ENCODE measurements at regions not wholly inside any gene's neighbourhood (a gene's known extent, or its start where the extent isn't known, plus 50 kb on each side); places are given as distances from the start of the nearest gene placed in this dataset.
"Not testable (repeated sequence)": the region's sequence is repeated elsewhere in the genome, so short reads cannot be mapped to it uniquely, and the experiment has no call there.

DNA sequence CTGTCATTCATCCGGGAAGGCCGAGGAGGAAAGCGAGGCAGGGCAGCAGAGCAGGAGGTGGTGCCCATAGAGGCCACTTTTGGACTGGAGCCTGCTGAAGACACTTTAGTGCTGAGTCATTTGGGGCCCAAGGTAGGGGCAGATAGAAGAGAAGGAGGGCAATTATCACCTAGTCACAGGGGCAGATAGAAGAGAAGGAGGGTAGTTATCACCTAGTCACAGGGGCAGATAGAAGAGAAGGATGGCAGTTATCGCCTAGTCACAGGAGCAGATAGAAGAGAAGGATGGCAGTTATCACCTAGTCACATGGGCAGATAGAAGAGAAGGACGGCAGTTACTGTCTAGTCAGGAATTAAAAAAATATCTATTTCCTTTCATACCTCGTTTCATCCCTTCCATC lies 1372.6 kb downstream of the FOXD4L5 start:
- H3K27ac Mint-ChIP-seq; H3K9me3 Mint-ChIP-seq (ENCODE audit: low read depth); H3K4me3 Mint-ChIP-seq; H3K4me1 Mint-ChIP-seq (ENCODE audit: low read depth); H3K36me3 Mint-ChIP-seq; H3K27me3 Mint-ChIP-seq: not testable (repeated sequence)

- H3K4me1 Mint-ChIP-seq (ENCODE audit: low read depth); H3K27ac Mint-ChIP-seq; H3K36me3 Mint-ChIP-seq; H3K4me3 Mint-ChIP-seq; H3K27me3 Mint-ChIP-seq: not testable (repeated sequence)
- H3K9me3 Mint-ChIP-seq (ENCODE audit: low read depth) = peaks cover 12% of the 10 kb centered on the region
Measured at GRCh38 chr9:63909076-63909475, 1375.9 kb downstream of the FOXD4L5 start.

- not testable (repeated sequence) for H3K27ac Mint-ChIP-seq; H3K4me1 Mint-ChIP-seq (ENCODE audit: low read depth); H3K4me3 Mint-ChIP-seq; H3K36me3 Mint-ChIP-seq; H3K27me3 Mint-ChIP-seq
- H3K9me3 Mint-ChIP-seq (ENCODE audit: low read depth) = peaks cover 15% of the 10 kb centered on the region
Measured at GRCh38 chr9:63899637-63900190, 1385.3 kb downstream of the FOXD4L5 start.

DNA sequence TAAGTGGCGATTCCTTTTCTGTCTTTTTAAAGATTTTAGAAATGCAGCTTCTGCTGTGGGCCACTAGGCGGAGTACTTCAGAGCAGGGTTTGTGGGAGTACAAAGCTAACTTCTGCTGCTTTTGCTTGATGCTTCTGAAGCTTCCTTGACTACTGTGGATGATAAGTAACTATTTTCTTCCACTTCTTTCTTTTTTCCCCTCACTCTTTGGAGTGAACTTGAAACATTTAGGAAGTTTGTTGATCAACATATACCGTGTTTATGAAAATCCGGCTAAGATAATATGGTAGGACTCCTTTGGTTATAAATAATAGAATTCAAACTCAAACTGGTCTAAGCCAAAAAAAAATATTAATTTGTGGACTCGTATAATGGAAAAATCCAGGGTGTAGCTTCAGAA lies 1403.6 kb downstream of the FOXD4L5 start:
- not testable (repeated sequence) for H3K4me3 Mint-ChIP-seq; H3K27ac Mint-ChIP-seq; H3K36me3 Mint-ChIP-seq; H3K4me1 Mint-ChIP-seq (ENCODE audit: low read depth); H3K9me3 Mint-ChIP-seq (ENCODE audit: low read depth); H3K27me3 Mint-ChIP-seq

DNA sequence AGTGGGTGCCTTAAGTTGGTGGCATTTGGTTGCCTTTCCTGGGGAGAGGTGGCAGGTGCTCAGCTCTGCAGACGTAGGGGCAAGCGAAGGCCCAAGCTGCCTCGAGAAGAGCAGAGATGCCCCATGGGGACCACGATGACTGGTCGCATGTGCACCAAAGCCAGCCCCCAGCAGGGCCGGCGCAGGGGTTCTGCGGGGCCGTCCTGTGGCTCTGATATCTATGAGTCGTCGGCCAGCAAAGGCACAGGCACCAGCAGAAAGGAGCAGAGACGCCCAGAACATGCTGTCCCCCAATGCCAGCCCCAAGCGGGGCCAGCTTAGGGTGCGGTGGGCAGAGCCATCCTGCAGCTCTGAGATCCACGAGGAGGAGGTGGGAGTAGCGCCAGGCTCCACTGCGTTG lies 1408.6 kb downstream of the FOXD4L5 start:
- H3K9me3 Mint-ChIP-seq (ENCODE audit: low read depth); H3K4me1 Mint-ChIP-seq (ENCODE audit: low read depth); H3K27me3 Mint-ChIP-seq; H3K4me3 Mint-ChIP-seq; H3K36me3 Mint-ChIP-seq; H3K27ac Mint-ChIP-seq: not testable (repeated sequence)

DNA sequence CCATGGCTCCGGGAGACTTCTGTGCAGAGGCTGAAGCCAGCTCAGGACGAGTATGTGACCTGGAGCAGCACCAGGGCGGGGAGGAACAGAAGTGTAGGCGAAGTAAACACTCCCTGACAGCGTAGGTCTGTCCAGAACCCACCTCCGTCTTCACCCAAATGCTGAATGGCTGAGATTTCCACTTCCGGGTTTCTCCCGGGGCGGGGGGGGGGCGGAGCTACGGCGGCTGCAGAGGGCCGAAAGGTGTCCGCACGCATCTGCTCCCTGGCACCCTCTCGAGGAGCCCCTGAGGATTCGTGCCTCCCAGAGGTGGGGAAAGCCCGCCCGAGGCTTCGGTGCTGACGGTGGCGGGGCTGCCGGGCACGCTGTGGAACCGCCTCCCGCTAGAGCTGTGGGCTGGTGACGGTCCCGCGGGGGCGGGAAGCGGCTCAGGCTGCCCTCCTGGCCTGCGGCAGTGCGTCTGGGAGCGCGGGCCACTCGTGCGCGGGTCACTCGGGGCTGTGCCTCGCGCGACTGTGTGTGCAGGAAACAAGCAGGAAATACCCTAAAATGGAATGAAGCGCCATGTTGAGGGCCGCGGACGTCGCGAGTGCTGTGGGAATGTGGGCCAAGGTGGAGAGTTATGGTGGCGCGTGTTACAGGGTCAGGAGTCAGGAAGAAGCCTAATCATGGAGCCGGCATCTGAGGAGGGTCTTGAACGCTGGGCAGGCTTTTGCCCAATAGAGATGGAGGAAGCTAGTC lies 1425.4 kb downstream of the FOXD4L5 start:
- no peak overlapping the region for H3K4me3 Mint-ChIP-seq
- H3K36me3 Mint-ChIP-seq = no peaks in the 10 kb centered on the region
- no peak overlapping the region for H3K27ac Mint-ChIP-seq
- H3K4me1 Mint-ChIP-seq (ENCODE audit: low read depth) = no peaks in the 10 kb centered on the region
- peaks cover 7% of the 10 kb centered on the region for H3K9me3 Mint-ChIP-seq (ENCODE audit: low read depth)
- H3K27me3 Mint-ChIP-seq = no peaks in the 10 kb centered on the region

- H3K4me3 Mint-ChIP-seq; H3K4me1 Mint-ChIP-seq (ENCODE audit: low read depth); H3K9me3 Mint-ChIP-seq (ENCODE audit: low read depth); H3K27ac Mint-ChIP-seq; H3K36me3 Mint-ChIP-seq; H3K27me3 Mint-ChIP-seq: not testable (repeated sequence)
Measured at GRCh38 chr9:63859090-63859474, 1425.9 kb downstream of the FOXD4L5 start.

DNA sequence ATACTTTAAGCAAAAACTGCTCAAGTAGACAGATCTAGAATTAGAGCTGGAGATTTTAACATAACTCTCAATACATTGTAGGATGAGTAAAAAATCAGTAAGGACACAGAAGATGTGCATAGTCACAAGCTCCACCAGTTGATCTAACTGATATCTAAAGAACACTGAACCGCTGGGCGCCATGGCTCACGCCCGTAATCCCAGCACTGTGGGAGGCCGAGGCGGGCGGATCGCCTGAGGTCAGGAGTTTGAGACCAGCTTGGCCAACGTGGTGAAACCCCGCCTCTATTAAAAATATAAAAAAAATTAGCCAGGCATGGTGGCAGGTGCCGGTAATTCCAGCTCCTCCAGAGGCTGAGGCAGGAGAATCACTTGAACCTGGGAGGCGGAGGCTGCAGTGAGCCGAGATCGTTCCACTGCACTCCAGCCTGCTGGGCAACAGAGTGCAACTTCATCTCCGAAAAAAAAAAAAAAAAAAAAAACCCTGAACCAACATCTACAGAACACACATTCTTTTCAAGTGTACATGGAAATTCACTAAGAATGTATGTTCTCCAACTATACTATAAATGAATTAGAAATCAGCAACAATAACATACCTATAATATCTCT lies 1431.8 kb downstream of the FOXD4L5 start:
- H3K4me1 Mint-ChIP-seq (ENCODE audit: low read depth); H3K36me3 Mint-ChIP-seq; H3K27ac Mint-ChIP-seq; H3K9me3 Mint-ChIP-seq (ENCODE audit: low read depth); H3K4me3 Mint-ChIP-seq; H3K27me3 Mint-ChIP-seq: not testable (repeated sequence)

- H3K27ac Mint-ChIP-seq = not testable (repeated sequence)
Measured at GRCh38 chr9:63824804-63825203, 1460.2 kb downstream of the FOXD4L5 start.

DNA sequence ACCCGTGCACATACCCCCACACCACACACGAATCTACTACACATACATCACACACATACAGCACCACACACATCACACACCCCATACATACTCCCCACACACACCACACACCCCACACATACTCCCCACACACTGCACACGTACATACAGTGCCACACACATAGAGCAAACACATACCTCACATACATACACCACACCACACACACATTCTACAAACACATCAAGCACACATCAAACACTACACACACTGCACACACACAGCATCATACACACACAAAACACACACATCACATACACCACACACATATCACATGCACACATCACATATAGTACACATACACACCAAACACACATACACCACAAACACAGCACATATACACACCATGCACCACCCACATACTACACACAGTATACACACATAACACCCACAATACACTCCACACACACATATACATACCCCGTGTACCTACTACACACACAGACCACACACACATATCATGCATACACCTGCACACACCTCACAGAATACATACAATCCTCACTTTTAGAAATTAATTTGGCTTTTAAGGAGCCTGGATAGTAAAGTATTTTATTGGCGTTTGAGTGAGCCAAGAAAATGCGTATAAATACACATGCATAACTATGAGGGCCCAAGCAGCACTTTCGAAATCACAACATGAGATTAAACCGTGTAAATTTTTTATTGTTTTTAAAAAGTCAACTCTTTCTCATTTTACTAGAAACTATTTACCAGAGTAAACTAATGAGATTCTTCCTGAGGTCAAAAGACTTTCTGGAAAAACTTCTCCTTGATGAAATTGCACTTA lies 1461.4 kb downstream of the FOXD4L5 start:
- not testable (repeated sequence) for H3K4me3 Mint-ChIP-seq, H3K27me3 Mint-ChIP-seq

More at GRCh38 chr9:63824804-63825203, 1460.2 kb downstream of the FOXD4L5 start:
- H3K9me3 Mint-ChIP-seq (ENCODE audit: low read depth); H3K27me3 Mint-ChIP-seq; H3K4me3 Mint-ChIP-seq; H3K36me3 Mint-ChIP-seq; H3K4me1 Mint-ChIP-seq (ENCODE audit: low read depth): not testable (repeated sequence)

DNA sequence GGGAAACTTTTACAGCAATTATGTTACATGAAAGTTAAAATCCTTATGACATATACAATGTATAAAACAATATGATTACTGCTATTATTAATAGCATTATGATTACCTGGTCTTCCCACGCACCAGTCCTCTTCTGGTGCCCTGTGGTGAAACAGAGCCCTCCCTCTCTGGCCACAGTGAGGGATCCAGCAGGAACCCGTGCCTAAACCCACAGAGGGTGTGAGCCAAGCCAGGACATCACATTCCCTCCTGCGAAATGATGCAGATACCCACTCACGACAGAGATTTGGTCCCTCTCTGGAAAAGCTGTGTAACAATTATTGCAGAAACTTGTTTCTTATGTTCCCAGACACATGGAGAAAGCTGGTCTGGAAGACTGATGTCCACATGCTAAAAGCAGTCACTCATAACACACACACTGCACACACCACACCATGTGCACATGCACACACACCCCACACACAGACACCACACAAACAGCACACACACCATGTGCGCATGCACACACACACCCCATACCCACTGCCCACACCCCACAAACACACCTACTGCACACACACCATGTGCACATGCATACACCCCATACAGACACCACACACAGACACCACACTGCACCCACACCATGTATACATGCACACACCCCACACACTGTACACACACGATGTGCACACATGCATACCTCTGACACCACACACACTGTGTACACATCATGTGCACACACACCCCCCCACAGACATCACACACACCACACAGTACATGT lies 1462.2 kb downstream of the FOXD4L5 start:
- H3K27ac Mint-ChIP-seq; H3K9me3 Mint-ChIP-seq (ENCODE audit: low read depth); H3K4me3 Mint-ChIP-seq; H3K27me3 Mint-ChIP-seq; H3K4me1 Mint-ChIP-seq (ENCODE audit: low read depth); H3K36me3 Mint-ChIP-seq: not testable (repeated sequence)

More for the DNA sequence above, 1461.4 kb downstream of the FOXD4L5 start:
- not testable (repeated sequence) for H3K36me3 Mint-ChIP-seq; H3K4me1 Mint-ChIP-seq (ENCODE audit: low read depth); H3K9me3 Mint-ChIP-seq (ENCODE audit: low read depth); H3K27ac Mint-ChIP-seq

DNA sequence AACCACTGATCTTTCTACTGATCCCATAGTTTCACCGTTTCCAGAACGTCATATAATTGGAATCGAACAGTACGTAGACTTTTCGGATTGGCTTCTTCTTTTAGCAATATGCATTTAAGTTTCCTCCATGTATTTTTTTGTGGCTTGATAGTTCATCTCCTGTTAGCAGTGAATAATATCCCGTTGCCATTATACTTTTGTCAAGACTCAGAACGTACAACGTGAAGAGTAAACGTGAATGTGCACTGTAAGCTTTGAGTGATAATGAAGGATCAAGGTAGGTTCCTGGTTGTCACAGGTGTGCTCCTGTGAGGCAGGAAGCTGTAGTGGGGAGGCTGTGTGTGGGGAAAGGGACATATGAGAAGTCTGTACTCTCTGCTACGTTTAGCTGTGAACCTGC lies 1463.7 kb downstream of the FOXD4L5 start:
- not testable (repeated sequence) for H3K27ac Mint-ChIP-seq; H3K9me3 Mint-ChIP-seq (ENCODE audit: low read depth); H3K36me3 Mint-ChIP-seq; H3K27me3 Mint-ChIP-seq; H3K4me3 Mint-ChIP-seq
- peaks cover 14% of the 10 kb centered on the region for H3K4me1 Mint-ChIP-seq (ENCODE audit: low read depth)

GRCh38 chr9:63820882-63821281 lies 1464.1 kb downstream of the FOXD4L5 start:
- not testable (repeated sequence) for H3K27me3 Mint-ChIP-seq; H3K4me3 Mint-ChIP-seq; H3K27ac Mint-ChIP-seq; H3K36me3 Mint-ChIP-seq; H3K9me3 Mint-ChIP-seq (ENCODE audit: low read depth)
- peaks cover 14% of the 10 kb centered on the region for H3K4me1 Mint-ChIP-seq (ENCODE audit: low read depth)

DNA sequence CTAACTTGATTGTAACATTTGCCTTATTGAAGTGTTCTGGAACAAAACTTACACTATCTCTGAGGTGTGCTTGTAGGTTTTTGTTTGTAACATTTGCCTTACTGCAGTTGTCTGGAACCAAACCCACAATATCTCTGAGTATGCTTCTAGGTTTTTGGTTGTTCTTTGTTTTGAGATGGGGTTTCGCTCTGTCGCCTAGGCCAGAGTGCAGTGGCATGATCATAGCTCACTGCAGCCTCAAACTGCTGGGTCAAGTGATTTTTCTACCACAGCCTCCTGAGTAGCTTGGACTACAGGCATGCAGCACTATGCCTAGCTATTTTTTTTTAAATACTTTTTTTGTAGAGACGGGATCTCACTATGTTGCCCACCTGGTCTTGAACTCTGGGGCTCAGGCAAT lies 1464.6 kb downstream of the FOXD4L5 start:
- not testable (repeated sequence) for H3K4me3 Mint-ChIP-seq; H3K36me3 Mint-ChIP-seq; H3K9me3 Mint-ChIP-seq (ENCODE audit: low read depth); H3K27me3 Mint-ChIP-seq; H3K27ac Mint-ChIP-seq
- peaks cover 14% of the 10 kb centered on the region for H3K4me1 Mint-ChIP-seq (ENCODE audit: low read depth)
